Hepatocyte (in vitro differentiated cells): ENCODE measurements at regions not wholly inside any gene's neighbourhood (a gene's known extent, or its start where the extent isn't known, plus 50 kb on each side); places are given as distances from the start of the nearest gene placed in this dataset.

Experiments used
- DNase-seq: peaks from one replicate; pipeline ENCODE4 v3.0.0-alpha.2; 2016; ENCODE audit warnings: low spot score
- H2AFZ ChIP-seq: fragments of 200-600 bp; sonication (generic); 2 replicates; pipeline ENCODE4 v1.6.0; 2016; ENCODE audit warnings: antibody characterized with exemption, mild to moderate bottlenecking
- H3K27ac ChIP-seq: fragments of 200-600 bp; sonication (generic); 2 replicates; pipeline ENCODE4 v1.5.1; 2016; ENCODE audit warnings: mild to moderate bottlenecking
- H3K27me3 ChIP-seq: fragments of 200-600 bp; sonication (generic); 2 replicates; pipeline ENCODE4 v1.6.1; 2016
- H3K36me3 ChIP-seq: fragments of 200-600 bp; sonication (generic); replicated peaks from 2 replicates; pipeline ENCODE4 v1.5.1; 2016; ENCODE audit warnings: low read depth; ENCODE audit not compliant: insufficient read depth
- H3K4me1 ChIP-seq: fragments of 200-600 bp; sonication (generic); 2 replicates; pipeline ENCODE4 v1.5.1; 2016; ENCODE audit warnings: mild to moderate bottlenecking, moderate library complexity; ENCODE audit not compliant: insufficient read depth
- H3K4me2 ChIP-seq: fragments of 200-600 bp; sonication (generic); 2 replicates; pipeline ENCODE4 v1.6.0; 2016
- H3K4me3 ChIP-seq: fragments of 200-600 bp; sonication (generic); 2 replicates; pipeline ENCODE4 v1.5.1; 2016; ENCODE audit warnings: mild to moderate bottlenecking
- H3K79me2 ChIP-seq: fragments of 200-600 bp; sonication (generic); 2 replicates; pipeline ENCODE4 v1.6.0; 2017; ENCODE audit warnings: mild to moderate bottlenecking
- H3K9me2 ChIP-seq: fragments of 200-600 bp; sonication (generic); replicated peaks from 2 replicates; pipeline ENCODE4 v1.6.0; 2017; ENCODE audit warnings: mild to moderate bottlenecking; ENCODE audit not compliant: insufficient read depth
- H3K9me3 ChIP-seq: fragments of 200-600 bp; sonication (generic); 2 replicates; pipeline ENCODE4 v1.5.1; 2016; ENCODE audit warnings: low read depth, mild to moderate bottlenecking
- H4K20me1 ChIP-seq: fragments of 200-600 bp; sonication (generic); 2 replicates; pipeline ENCODE4 v1.6.0; 2016; ENCODE audit warnings: mild to moderate bottlenecking; ENCODE audit not compliant: insufficient read depth, poor library complexity, severe bottlenecking
- CTCF ChIP-seq: fragments of 200-600 bp; sonication (generic); IDR thresholded peaks from 2 replicates; pipeline ENCODE4 v1.5.1; 2016; ENCODE audit warnings: antibody characterized with exemption, mild to moderate bottlenecking; ENCODE audit not compliant: poor library complexity
- EZH2 ChIP-seq: fragments of 200-600 bp; sonication (generic); IDR thresholded peaks from 2 replicates; pipeline ENCODE4 v1.6.1; 2016; ENCODE audit warnings: antibody characterized with exemption, mild to moderate bottlenecking, borderline replicate concordance
- EZH2phosphoT487 ChIP-seq: fragments of 200-600 bp; sonication (generic); IDR thresholded peaks from one replicate; pipeline ENCODE4 v1.6.1; 2018; ENCODE audit warnings: antibody characterized with exemption, mild to moderate bottlenecking, low read depth, moderate library complexity; ENCODE audit not compliant: unreplicated experiment, severe bottlenecking
- WGBS: methylation state at CpG from one replicate; pipeline ENCODE4 v1.1.6; 2016; ENCODE audit warnings: low lambda C conversion rate; ENCODE audit errors: missing lambda C conversion rate; 5-methylcytosine and 5-hydroxymethylcytosine counted together

- no peak for TF ChIP-seq EZH2phosphoT487
- no peak for TF ChIP-seq EZH2
- no peak for TF ChIP-seq CTCF
- H3K4me1 ChIP-seq = no peaks in the 10 kb centered on the region
- no peak for DNase-seq
- no peak overlapping the region for H3K4me3 ChIP-seq
- H3K36me3 ChIP-seq = no peaks in the 10 kb centered on the region
- H3K9me3 ChIP-seq = no peaks in the 10 kb centered on the region
- no peaks in the 10 kb centered on the region for H3K79me2 ChIP-seq
- no peak overlapping the region for H3K27ac ChIP-seq
- no peaks in the 10 kb centered on the region for H4K20me1 ChIP-seq
- no peak overlapping the region for H2AFZ ChIP-seq
- no peaks in the 10 kb centered on the region for H3K9me2 ChIP-seq
- WGBS = 71% methylated on average over 2 of the region's 2 CpGs
- H3K27me3 ChIP-seq = no peaks in the 10 kb centered on the region
- H3K4me2 ChIP-seq = no peak overlapping the region
Measured at GRCh38 chr4:138538743-138539142, 296.6 kb upstream of the SLC7A11 start.

- Histone ChIP-seq H3K27me3 (no peaks in the 10 kb centered on the region), H3K9me3 (peaks cover under 1% of the 10 kb centered on the region), H3K9me2 (no peaks in the 10 kb centered on the region), H3K27ac (no peak overlapping the region), H3K4me2 (no peak overlapping the region), H3K79me2 (no peaks in the 10 kb centered on the region), H4K20me1 (no peaks in the 10 kb centered on the region), H3K36me3 (no peaks in the 10 kb centered on the region), H3K4me3 (no peak overlapping the region), H3K4me1 (no peaks in the 10 kb centered on the region), H2AFZ (no peak overlapping the region)
- no peak for DNase-seq
- WGBS = 87% methylated on average over 4 of the region's 4 CpGs
- no peak for TF ChIP-seq EZH2phosphoT487
- no peak for TF ChIP-seq CTCF
- TF ChIP-seq EZH2 = no peak
Measured at GRCh38 chr4:138537731-138538490, 295.8 kb upstream of the SLC7A11 start.

- no peaks in the 10 kb centered on the region for H3K79me2 ChIP-seq
- H3K27me3 ChIP-seq = no peaks in the 10 kb centered on the region
- no peak overlapping the region for H2AFZ ChIP-seq
- H3K4me2 ChIP-seq = no peak overlapping the region
- no peak for TF ChIP-seq CTCF
- no peak for TF ChIP-seq EZH2
- H4K20me1 ChIP-seq = no peaks in the 10 kb centered on the region
- no peak overlapping the region for H3K27ac ChIP-seq
- H3K4me3 ChIP-seq = no peak overlapping the region
- peaks cover 3% of the 10 kb centered on the region for H3K9me3 ChIP-seq
- no peaks in the 10 kb centered on the region for H3K36me3 ChIP-seq
- WGBS = 80% methylated on average over 2 of the region's 2 CpGs
- no peak for DNase-seq
- no peaks in the 10 kb centered on the region for H3K4me1 ChIP-seq
- H3K9me2 ChIP-seq = no peaks in the 10 kb centered on the region
Measured at GRCh38 chr4:138535316-138535715, 293.2 kb upstream of the SLC7A11 start.
